K562 (cell line): ENCODE measurements at regions not wholly inside any gene's neighbourhood (a gene's known extent, or its start where the extent isn't known, plus 50 kb on each side); places are given as distances from the start of the nearest gene placed in this dataset.

Experiments
- ATF4 ChIP-seq: fragments of 450-650 bp; formaldehyde crosslinking; IDR thresholded peaks from 2 replicates; pipeline ENCODE4 v1.4.0; 2022; ENCODE audit warnings: mild to moderate bottlenecking, moderate library complexity
- BRF2 ChIP-seq: IDR thresholded peaks from 3 replicates; pipeline ENCODE4 v1.6.1; 2011; ENCODE audit warnings: borderline replicate concordance, mild to moderate bottlenecking; ENCODE audit not compliant: insufficient read length, insufficient read depth
- DIDO1 ChIP-seq: fragments of 450-650 bp; IDR thresholded peaks from 2 replicates; pipeline ENCODE4 v1.6.1; 2016; ENCODE audit warnings: low read depth, missing biosample characterization, missing genetic modification characterization
- GATAD2A ChIP-seq: fragments of 450-650 bp; IDR thresholded peaks from 2 replicates; pipeline ENCODE4 v1.6.1; 2017
- SFPQ ChIP-seq: fragments of 200-400 bp; formaldehyde crosslinking; IDR thresholded peaks from 2 replicates; pipeline ENCODE4 v1.6.1; 2017; ENCODE audit warnings: mild to moderate bottlenecking, low read depth, low read length, moderate library complexity
- SIN3A ChIP-seq, 2 experiments: fragments of 150-350 bp in 1 of 2; IDR thresholded peaks; 2 replicates each; pipeline ENCODE4 v1.6.1; 2011 to 2016; ENCODE audit warnings: borderline replicate concordance in 2 of 2, low read depth in 2 of 2, low read length in 2 of 2, mild to moderate bottlenecking in 2 of 2, moderate library complexity in 2 of 2; ENCODE audit not compliant: control insufficient read depth in 1 of 2
- YY1 ChIP-seq, 3 experiments: IDR thresholded peaks; 2 replicates each; pipeline ENCODE4 v1.6.1; 2011; ENCODE audit warnings: low read length in 2 of 3, mild to moderate bottlenecking in 2 of 3, moderate library complexity in 2 of 3, borderline replicate concordance in 1 of 3, control low read depth in 1 of 3, low read depth in 1 of 3; ENCODE audit not compliant: insufficient read depth in 3 of 3, insufficient replicate concordance in 2 of 3, control insufficient read depth in 1 of 3, insufficient read length in 1 of 3; ENCODE audit errors: extremely low read depth in 1 of 3

GRCh38 chr7:118080947-118081346 is 103.0 kb upstream of the LSM8 start (continued):
- TF ChIP-seq SFPQ (no peak), GATAD2A (no peak), BRF2 (no peak), ATF4 (CRISPR knock-in tag) (no peak), DIDO1 (no peak), SIN3A (IDR thresholded peaks at IDR 0.05; ENCODE audit: borderline replicate concordance in 2 of 2, control insufficient read depth in 1 of 2, low read depth in 2 of 2, low read length in 2 of 2) (no peak), YY1 (IDR thresholded peaks at IDR 0.05; ENCODE audit: borderline replicate concordance in 1 of 3, control insufficient read depth in 1 of 3, extremely low read depth in 1 of 3, insufficient read depth in 3 of 3, insufficient read length in 1 of 3, insufficient replicate concordance in 2 of 3, low read depth in 1 of 3, low read length in 2 of 3) (no peak)
